WTC11 (cell line): ENCODE measurements at regions not wholly inside any gene's neighbourhood (a gene's known extent, or its start where the extent isn't known, plus 50 kb on each side); places are given as distances from the start of the nearest gene placed in this dataset.

Source experiments
- ATAC-seq: fragments of 200-7000 bp; cut with Tn5 transposase; 2 replicates; pipeline ENCODE4 v1.10.0; 2021; ENCODE audit warnings: mild to moderate bottlenecking, moderate library complexity
- CTCF ChIA-PET: fragments of 300-600 bp; sonication (Branson Sonifier 250); formaldehyde crosslinking; loops from one replicate; lab custom pipeline; 2021; ENCODE audit warnings: antibody characterized with exemption; lab: Charles Lee
- POLR2A ChIA-PET: fragments of 350-600 bp; sonication (Branson Sonifier 250); formaldehyde crosslinking; loops from one replicate; lab custom pipeline; 2021; ENCODE audit warnings: antibody characterized with exemption; lab: Charles Lee
- DNase-seq: peaks from one replicate; pipeline ENCODE4 v3.0.0; 2021; ENCODE audit warnings: low spot score
- H3K27ac Mint-ChIP-seq: 2 replicates; pipeline ENCODE4 v1.8.0; 2021; ENCODE audit warnings: mixed read lengths
- H3K27me3 Mint-ChIP-seq: 2 replicates; pipeline ENCODE4 v1.8.0; 2021; ENCODE audit warnings: low read depth, mild to moderate bottlenecking, moderate library complexity, mixed read lengths
- H3K36me3 Mint-ChIP-seq: 2 replicates; pipeline ENCODE4 v1.8.0; 2021; ENCODE audit warnings: mixed read lengths
- H3K4me1 Mint-ChIP-seq: 2 replicates; pipeline ENCODE4 v1.8.0; 2022; ENCODE audit warnings: mixed read lengths
- H3K4me3 Mint-ChIP-seq: 2 replicates; pipeline ENCODE4 v1.8.0; 2021; ENCODE audit warnings: mild to moderate bottlenecking, moderate library complexity, mixed read lengths
- H3K9me3 Mint-ChIP-seq: 2 replicates; pipeline ENCODE4 v1.8.0; 2021; ENCODE audit warnings: mixed read lengths
- AFF4 ChIP-seq: sonication (generic); formaldehyde crosslinking; IDR thresholded peaks from 2 replicates; pipeline ENCODE4 v1.8.1; 2023; ENCODE audit warnings: mild to moderate bottlenecking, missing genetic modification reagents, borderline replicate concordance
- ARID4B ChIP-seq: sonication (generic); formaldehyde crosslinking; IDR thresholded peaks from 2 replicates; pipeline ENCODE4 v1.8.0; 2023; ENCODE audit warnings: missing genetic modification reagents, mild to moderate bottlenecking, borderline replicate concordance
- ATF1 ChIP-seq: sonication (generic); formaldehyde crosslinking; IDR thresholded peaks from 2 replicates; pipeline ENCODE4 v1.8.1; 2023; ENCODE audit warnings: mild to moderate bottlenecking, moderate library complexity, missing genetic modification reagents
- ATF3 ChIP-seq: sonication (generic); formaldehyde crosslinking; conservative IDR thresholded peaks from 2 replicates; pipeline ENCODE4 v1.8.1; 2022; ENCODE audit warnings: mild to moderate bottlenecking, missing genetic modification reagents
- CREM ChIP-seq: sonication (generic); formaldehyde crosslinking; IDR thresholded peaks from 2 replicates; pipeline ENCODE4 v1.8.1; 2022; ENCODE audit warnings: mild to moderate bottlenecking, missing genetic modification reagents, moderate library complexity
- E2F4 ChIP-seq: sonication (generic); formaldehyde crosslinking; IDR thresholded peaks from 2 replicates; pipeline ENCODE4 v1.8.1; 2022; ENCODE audit warnings: low read depth, mild to moderate bottlenecking, moderate library complexity, missing genetic modification reagents, borderline replicate concordance
- FOXJ3 ChIP-seq: sonication (generic); formaldehyde crosslinking; IDR thresholded peaks from 2 replicates; pipeline ENCODE4 v1.9.0; 2021; ENCODE audit warnings: missing genetic modification reagents, mild to moderate bottlenecking, borderline replicate concordance
- FOXP4 ChIP-seq: sonication (generic); formaldehyde crosslinking; IDR thresholded peaks from 2 replicates; pipeline ENCODE4 v1.8.0; 2022; ENCODE audit warnings: mild to moderate bottlenecking, missing genetic modification reagents
- MAX ChIP-seq: sonication (generic); formaldehyde crosslinking; IDR thresholded peaks from 2 replicates; pipeline ENCODE4 v1.8.0; 2022; ENCODE audit warnings: mild to moderate bottlenecking, missing genetic modification reagents
- STAT6 ChIP-seq: sonication (generic); formaldehyde crosslinking; conservative IDR thresholded peaks from 2 replicates; pipeline ENCODE4 v1.8.1; 2023; ENCODE audit warnings: mild to moderate bottlenecking, low read depth, missing genetic modification reagents, moderate library complexity
- USF1 ChIP-seq: sonication (generic); formaldehyde crosslinking; IDR thresholded peaks from 2 replicates; pipeline ENCODE4 v1.8.0; 2022; ENCODE audit warnings: mild to moderate bottlenecking, missing genetic modification reagents
- ZBTB21 ChIP-seq: sonication (generic); formaldehyde crosslinking; IDR thresholded peaks from 2 replicates; pipeline ENCODE4 v1.8.1; 2023; ENCODE audit warnings: mild to moderate bottlenecking, missing genetic modification reagents, borderline replicate concordance
- ZNF219 ChIP-seq: sonication (generic); formaldehyde crosslinking; IDR thresholded peaks from 2 replicates; pipeline ENCODE4 v1.8.0; 2023; ENCODE audit warnings: missing genetic modification reagents, mild to moderate bottlenecking, borderline replicate concordance
- ZNF281 ChIP-seq: sonication (generic); formaldehyde crosslinking; IDR thresholded peaks from 2 replicates; pipeline ENCODE4 v1.8.0; 2023; ENCODE audit warnings: mild to moderate bottlenecking, missing genetic modification reagents
- ZNF416 ChIP-seq: fragments of 250-450 bp; sonication (Bioruptor Pico); IDR thresholded peaks from 2 replicates; pipeline ENCODE4 v1.9.0; 2021; ENCODE audit warnings: mild to moderate bottlenecking, inconsistent platforms
- ZNF671 ChIP-seq: fragments of 250-450 bp; sonication (Bioruptor Pico); IDR thresholded peaks from 2 replicates; pipeline ENCODE4 v1.8.0; 2021; ENCODE audit warnings: mild to moderate bottlenecking

GRCh38 chr4:179927473-179927872, 2315.7 kb upstream of the TENM3 start:
- no peak overlapping the region for H3K4me3 Mint-ChIP-seq
- H3K27me3 Mint-ChIP-seq: no peaks in the 10 kb centered on the region
- no peaks in the 10 kb centered on the region for H3K4me1 Mint-ChIP-seq
- POLR2A ChIA-PET: no interaction called here
- H3K27ac Mint-ChIP-seq: no peak overlapping the region
- ATAC-seq (no peak), DNase-seq (no peak)
- no peaks in the 10 kb centered on the region for H3K36me3 Mint-ChIP-seq
- H3K9me3 Mint-ChIP-seq: peaks cover 5% of the 10 kb centered on the region; the same call in 1 of the 2 replicates
- CTCF ChIA-PET: no interaction called here
- no peak for TF ChIP-seq ATF1 (CRISPR knock-in tag)
- no peak for TF ChIP-seq E2F4 (CRISPR knock-in tag)
- no peak for TF ChIP-seq CREM (CRISPR knock-in tag)
- TF ChIP-seq ARID4B: no peak
- TF ChIP-seq STAT6: no peak
- no peak for TF ChIP-seq ZNF281 (CRISPR knock-in tag)
- no peak for TF ChIP-seq ZNF219 (CRISPR knock-in tag)
- no peak for TF ChIP-seq FOXJ3 (CRISPR knock-in tag)
- no peak for TF ChIP-seq MAX (CRISPR knock-in tag)

GRCh38 chr4:179941911-179942310, 2301.3 kb upstream of the TENM3 start:
- ATAC-seq (no peak), DNase-seq (no peak)
- Mint-ChIP-seq H3K27ac (no peak overlapping the region), H3K4me1 (no peaks in the 10 kb centered on the region), H3K9me3 (peaks cover 84% of the 10 kb centered on the region), H3K36me3 (peaks cover 64% of the 10 kb centered on the region), H3K4me3 (no peak overlapping the region), H3K27me3 (no peaks in the 10 kb centered on the region)
- POLR2A ChIA-PET: no interaction called here
- CTCF ChIA-PET: no interaction called here
- TF ChIP-seq FOXP4 (CRISPR knock-in tag) (no peak), ATF3 (CRISPR knock-in tag) (no peak), AFF4 (CRISPR knock-in tag) (no peak), ZNF416 (CRISPR knock-in tag) (no peak), USF1 (CRISPR knock-in tag) (no peak), ZNF671 (CRISPR knock-in tag) (no peak), ZBTB21 (CRISPR knock-in tag) (no peak)
